Left forelimb (tissue), 1 donor: ENCODE measurements at regions not wholly inside any gene's neighbourhood (a gene's known extent, or its start where the extent isn't known, plus 50 kb on each side); places are given as distances from the start of the nearest gene placed in this dataset.

Source experiments
- DNase-seq: peaks from one replicate; pipeline ENCODE4 v3.0.0-alpha.2; 2018; ENCODE audit warnings: low spot score

DNA sequence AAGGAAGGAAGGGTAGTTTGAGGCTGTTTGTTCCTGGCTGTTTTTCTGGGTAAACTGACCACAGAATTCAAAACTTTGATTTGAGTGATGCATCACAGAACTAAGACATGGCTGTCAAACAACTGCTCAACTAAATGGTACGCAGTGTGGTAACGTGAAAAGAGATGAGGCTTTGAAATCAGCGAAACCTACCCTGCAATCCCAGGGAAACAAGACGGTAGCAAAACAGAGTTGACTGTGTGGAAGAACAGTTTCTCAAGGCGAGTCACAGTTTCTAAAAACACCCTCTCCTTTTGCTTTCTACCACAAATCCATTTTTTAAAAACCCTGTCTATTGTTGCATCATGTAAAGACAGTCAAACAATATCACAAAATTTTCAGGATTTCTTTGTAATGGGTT lies 156.0 kb upstream of the MAF start:
- no peak for DNase-seq

- no peak for DNase-seq
Observed at GRCh38 chr16:79754501-79754900, 154.0 kb upstream of the MAF start.

GRCh38 chr16:79754081-79754480 lies 153.5 kb upstream of the MAF start:
- DNase-seq, result no peak

- DNase-seq, result no peak
Observed at GRCh38 chr16:79753286-79753685, 152.7 kb upstream of the MAF start.

DNA sequence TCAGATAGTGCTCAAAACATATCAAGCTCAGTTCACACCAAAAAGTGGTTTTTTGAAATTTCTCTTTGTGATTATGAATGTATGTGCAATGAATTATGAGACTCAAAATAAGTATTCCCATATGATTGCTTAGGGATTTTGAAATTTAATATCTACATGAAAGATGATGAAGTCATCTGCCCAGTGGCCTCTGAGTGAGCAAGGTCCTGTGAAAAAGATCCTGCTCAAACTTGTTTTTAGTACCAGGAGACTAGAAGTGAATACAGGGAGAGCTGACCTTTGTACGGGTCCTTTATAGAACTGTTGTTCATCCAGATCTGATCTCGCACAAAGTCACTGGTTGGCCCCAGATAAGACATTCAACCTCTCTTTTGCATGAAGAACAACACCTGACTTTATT lies 151.9 kb upstream of the MAF start:
- DNase-seq, result no peak

DNA sequence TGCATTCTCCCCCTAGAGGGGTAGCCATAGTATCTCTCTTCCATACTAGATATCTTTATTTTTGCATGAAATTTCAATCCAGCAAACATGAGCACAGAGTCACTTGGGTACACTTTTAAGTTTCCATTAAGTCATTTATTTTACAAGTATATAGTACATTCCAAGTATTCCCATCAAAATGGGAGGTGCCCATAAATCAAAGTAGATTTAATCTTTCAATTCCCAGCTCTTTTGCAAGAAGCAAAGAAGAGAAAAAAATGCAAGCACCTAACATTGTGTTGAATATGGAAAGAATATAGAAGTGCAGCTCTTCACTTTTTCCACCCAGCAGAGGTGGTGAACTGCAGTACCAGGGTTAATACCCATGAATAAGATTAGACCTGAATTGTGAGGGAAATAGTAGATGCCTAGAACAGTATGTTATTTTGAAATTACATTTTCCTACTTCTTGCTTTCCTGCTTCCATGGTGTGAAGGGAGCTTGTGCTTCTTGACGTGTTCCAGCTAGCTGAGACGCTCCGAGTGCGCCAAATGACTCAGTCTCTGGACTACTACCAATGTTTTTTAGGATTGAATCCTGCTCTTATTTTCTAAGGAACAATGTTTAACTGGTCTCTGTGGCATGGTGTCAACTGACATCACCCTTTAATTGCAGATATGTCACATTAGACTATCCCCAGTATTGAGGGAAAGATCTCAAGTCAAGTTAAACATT lies 151.1 kb upstream of the MAF start:
- no peak for DNase-seq

DNA sequence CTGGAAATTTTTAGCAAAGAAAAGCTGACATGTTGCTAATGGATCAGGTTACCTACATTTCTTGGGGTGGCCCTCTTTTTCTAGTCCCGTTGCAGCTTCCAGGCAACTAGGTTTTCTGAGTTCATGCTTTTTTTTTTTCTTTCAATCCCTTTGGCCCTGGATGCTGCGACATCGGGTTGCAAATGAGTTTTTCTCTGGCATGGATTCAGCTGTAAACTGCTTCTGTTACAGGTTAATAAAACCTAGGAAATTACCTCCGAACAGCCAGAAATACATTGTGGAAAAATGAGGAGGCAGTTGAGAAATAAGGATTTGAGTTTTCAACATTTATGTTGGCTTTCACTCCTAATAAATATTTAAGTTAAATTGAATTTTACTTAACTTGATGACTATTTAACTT lies 149.8 kb upstream of the MAF start:
- no peak for DNase-seq

GRCh38 chr16:79748629-79749028 lies 148.1 kb upstream of the MAF start:
- no peak for DNase-seq

- DNase-seq, result no peak
Observed at GRCh38 chr16:79747688-79748087, 147.2 kb upstream of the MAF start.

GRCh38 chr16:79740252-79740651 lies 139.7 kb upstream of the MAF start:
- no peak for DNase-seq

GRCh38 chr16:79735271-79735670 lies 134.7 kb upstream of the MAF start:
- DNase-seq, result no peak

DNA sequence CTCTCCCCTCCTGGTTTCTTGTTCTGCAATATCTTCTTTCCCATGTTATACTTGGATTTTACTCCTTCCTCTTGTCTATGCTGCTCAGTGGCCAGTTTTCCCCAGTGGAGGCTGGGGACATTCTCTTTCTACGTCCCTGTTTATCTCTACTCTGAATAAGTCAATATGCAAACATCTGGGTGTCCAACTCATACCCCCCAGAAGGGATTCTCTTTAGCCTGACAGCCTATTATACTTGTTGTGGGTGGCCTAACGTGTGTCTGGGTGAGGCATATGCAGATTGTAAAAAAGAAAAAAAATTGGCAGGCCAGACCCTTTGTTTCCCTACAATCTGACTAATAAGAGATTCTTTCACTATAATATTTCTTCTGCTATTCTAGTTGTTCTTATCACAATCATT lies 134.2 kb upstream of the MAF start:
- no peak for DNase-seq

GRCh38 chr16:79728923-79729240 lies 128.3 kb upstream of the MAF start:
- no peak for DNase-seq

- no peak for DNase-seq
Observed at GRCh38 chr16:79728048-79728922, 127.7 kb upstream of the MAF start.

DNA sequence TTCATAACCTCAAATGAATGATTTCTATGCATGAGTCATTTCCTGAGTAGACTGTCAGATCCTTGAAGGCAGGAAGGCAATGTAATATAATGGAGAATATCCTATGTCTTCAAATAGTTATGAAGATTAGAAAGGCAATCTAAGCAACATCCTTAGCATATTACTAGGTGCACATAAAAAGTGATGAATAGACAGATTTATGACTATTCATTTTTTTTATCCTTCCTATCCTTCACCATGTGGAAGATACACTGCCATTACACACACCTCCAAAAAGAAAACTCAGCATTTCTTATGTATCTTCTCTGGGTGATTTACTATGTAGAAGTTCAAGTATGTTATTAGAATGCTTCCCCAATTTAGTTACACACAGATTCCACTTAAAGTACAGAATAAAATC lies 126.4 kb upstream of the MAF start:
- DNase-seq, result no peak

- DNase-seq, result no peak
Observed at GRCh38 chr16:79725051-79725450, 124.5 kb upstream of the MAF start.

DNA sequence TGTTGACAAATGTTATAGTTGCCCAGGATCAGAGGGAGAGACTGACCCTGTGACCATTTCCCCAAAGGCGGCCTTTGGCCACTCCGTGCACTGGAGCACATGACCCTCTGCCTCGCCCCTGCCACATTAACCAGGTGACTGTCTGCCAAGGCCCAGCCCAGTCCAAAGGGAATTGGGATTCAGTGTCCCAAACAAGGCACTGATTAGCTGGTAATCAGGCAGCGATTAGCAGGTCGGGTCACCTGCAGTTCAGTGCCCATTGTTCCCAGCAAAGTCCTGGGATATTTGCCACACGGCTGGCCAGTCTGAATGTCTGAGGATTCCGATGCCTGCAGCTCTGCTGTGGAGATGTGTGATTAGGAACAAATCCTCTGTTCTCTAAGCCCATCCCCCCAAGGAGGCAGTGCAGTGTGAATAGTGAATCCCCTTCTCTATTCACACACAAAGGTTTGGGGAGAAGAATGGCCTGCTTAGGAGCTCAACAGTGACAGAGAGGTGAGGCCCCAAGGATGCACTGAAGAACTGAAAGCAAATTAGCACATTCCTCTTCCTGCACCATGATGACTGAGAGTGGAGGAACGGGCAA lies 123.1 kb upstream of the MAF start:
- no peak for DNase-seq

- no peak for DNase-seq
Observed at GRCh38 chr16:79721270-79721669, 120.7 kb upstream of the MAF start.

- DNase-seq, result no peak
Observed at GRCh38 chr16:79717333-79718137, 117.0 kb upstream of the MAF start.

DNA sequence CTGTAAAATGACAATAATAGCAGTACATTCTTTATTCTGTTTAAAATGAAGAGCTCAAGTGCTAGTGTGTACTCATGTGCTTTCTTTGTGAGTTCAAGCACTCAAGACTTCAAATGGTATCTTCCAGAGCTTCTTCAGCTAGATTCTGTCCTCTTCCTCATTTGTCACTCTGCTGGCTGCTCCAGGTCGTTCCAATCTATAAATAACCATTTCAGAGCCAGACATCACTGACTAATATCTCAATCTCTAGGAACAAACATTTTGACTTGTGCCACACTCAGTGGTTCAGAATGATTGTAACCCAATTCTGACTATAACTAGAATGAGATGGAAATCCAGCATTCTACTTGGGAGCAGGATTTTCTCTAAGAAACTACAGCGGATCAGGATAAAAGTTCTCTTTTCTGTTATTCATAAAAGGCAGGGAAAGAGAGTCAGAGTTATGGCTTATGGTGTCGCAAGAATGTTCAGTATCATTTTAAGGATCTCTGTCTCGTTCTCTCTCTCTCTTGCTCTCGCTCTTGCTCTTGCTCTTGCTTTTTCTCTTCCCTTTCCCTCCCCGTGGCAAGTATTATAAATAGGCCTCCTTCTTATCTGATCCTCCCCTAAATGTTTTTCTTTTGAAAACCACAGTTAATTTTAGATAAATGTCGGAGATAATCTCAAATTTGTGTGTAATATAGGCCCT lies 116.3 kb upstream of the MAF start:
- DNase-seq, result no peak

- DNase-seq, result no peak
Observed at GRCh38 chr16:79715061-79715460, 114.5 kb upstream of the MAF start.

- DNase-seq, result no peak
Observed at GRCh38 chr16:79714440-79714839, 113.9 kb upstream of the MAF start.
